Tibial nerve (tissue), 4 donors: ENCODE measurements at regions not wholly inside any gene's neighbourhood (a gene's known extent, or its start where the extent isn't known, plus 50 kb on each side); places are given as distances from the start of the nearest gene placed in this dataset.

ENCODE experiments used
- CTCF ChIP-seq, 5 experiments: fragments of 200-600 bp in 3 of 5; fragments of 450-650 bp in 2 of 5; sonication (generic) in 3 of 5; IDR thresholded peaks; one replicate each; pipeline ENCODE4 v1.5.1; 2016 to 2019; ENCODE audit warnings: antibody characterized with exemption in 5 of 5, mild to moderate bottlenecking in 3 of 5, moderate library complexity in 2 of 5
- EP300 ChIP-seq, 2 donors: sonication (generic); formaldehyde crosslinking; IDR thresholded peaks; one replicate each; pipeline ENCODE4 v1.6.1; 2017; ENCODE audit warnings: antibody characterized with exemption in 2 of 2, mild to moderate bottlenecking in 1 of 2

DNA sequence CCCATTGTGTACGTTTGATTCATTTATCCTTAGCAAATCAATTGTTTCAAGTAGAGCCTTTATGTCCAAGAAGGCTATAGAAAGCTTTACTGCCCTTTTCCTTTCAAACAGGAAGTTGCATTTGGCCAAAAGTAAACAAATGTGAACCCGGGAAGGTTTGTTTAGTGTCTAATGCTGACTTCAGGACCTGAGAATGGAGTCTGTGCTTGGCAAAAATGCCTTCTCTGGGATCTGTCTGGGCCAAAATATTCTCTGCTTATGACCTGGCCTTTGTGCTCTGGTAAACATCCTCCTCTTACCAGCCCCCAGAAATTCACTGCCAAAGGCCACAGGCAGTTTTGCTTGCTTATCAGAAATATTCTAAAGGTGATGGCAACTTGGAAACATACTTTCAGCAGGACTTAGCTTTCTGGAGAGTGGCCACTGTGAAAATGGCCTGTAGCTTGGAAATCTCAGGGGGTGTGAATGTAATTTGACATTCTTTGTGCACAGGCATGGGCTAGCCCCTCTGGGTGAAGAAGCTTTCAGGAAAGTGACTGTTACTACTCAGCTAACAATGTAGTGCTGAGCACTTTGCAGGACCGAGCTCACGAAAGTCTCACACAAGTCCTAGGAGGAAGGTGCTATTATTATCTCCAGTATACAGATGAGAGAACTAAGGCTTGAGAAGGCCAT, 199.5 kb downstream of the PTEN start:
- TF ChIP-seq CTCF (IDR thresholded peaks at IDR 0.05): no peak
- no peak for TF ChIP-seq EP300 (IDR thresholded peaks at IDR 0.05)
